DMS79 treated with DMSO at 0.1 percent for 48 hours (cell line): ENCODE measurements at regions not wholly inside any gene's neighbourhood (a gene's known extent, or its start where the extent isn't known, plus 50 kb on each side); places are given as distances from the start of the nearest gene placed in this dataset.

Experiments used
- DNase-seq: peaks from one replicate; lab custom pipeline; 2025; lab: John Stamatoyannopoulos, UW

DNA sequence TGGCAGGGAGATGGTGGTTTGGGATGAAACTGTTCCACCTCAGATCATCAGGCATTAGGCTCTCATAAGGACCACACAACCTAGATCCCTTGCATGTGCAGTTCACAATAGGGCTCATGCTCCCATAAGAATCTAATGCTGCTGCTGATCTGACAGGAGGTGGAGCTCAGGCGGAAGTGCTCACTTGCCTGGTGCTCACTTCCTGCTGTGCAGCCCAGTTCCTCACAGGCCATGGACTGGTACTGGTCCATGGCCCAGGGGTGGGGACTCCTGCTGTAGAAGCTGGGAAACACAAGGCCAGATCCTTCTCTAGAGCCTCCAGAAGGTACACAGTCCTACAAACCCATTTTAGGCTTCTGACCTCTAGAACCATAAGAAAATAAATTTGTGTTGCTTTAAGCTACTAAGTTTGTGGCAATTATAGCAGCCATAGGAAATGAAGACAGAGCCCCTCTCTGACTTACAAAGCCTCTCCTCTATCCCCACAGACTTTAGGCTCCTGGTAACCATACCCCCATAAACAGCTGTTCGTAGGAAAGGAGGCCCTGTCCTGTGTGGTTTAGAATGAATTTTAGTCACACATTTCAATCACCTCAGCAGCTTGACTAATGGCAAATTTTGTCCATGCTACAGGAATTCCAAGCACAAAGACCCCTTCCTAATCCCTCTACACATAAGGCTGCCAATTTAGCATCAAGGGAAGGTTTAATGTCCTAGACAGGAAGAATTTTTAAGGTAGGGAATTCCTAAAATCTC lies 206.1 kb upstream of the PHYHIPL start:
- DNase-seq, result no peak

DNA sequence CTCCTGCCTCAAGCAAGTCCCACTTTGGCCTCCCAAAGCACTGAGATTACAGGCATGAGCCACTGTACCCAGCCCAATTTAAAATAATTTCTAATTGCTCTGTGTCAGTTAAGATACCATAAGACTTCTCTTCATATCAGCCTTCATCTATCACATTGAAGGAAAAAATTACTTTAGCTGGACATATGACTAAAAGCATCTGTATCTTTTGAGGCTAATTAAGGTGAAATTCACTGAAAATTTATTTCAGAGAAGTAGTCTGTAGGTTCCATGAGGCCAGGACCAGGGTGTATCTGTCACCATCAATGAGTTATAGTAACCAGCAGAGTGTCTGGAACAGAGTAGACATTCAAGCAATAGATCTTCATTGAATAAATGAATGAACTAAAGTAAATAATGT lies 205.2 kb upstream of the PHYHIPL start:
- no peak for DNase-seq

DNA sequence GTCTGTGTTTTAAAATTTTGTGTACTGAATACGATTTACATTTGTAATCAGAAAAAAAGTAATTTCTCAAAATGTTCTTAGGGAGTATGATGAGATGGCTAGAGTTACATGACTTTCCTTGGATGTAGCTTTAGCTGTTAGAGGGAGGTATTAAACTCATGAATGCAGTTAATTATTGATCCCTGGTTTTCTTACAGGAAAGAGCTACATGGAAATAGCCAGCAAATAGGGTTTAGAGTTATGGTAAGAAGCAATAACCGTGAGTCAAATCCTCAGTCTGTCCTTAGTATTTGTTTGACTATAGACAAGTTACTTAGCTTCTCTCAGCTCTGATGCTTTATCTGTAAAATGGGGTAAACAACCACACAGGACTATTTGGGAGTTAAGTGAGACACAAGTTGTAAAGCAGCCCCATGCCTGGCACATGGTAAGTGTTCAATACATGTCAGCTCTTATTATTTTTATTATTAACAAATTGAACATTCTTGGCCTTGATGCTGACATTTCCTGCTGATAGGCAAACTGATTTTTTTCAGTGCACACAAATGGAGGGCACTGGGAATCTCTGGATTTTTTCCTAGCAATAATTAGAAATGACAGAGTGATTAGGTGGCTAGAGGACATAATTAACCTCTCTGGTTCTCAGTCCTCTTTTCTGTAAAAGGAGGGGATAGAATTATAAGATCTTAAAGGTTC lies 204.5 kb upstream of the PHYHIPL start:
- no peak for DNase-seq

DNA sequence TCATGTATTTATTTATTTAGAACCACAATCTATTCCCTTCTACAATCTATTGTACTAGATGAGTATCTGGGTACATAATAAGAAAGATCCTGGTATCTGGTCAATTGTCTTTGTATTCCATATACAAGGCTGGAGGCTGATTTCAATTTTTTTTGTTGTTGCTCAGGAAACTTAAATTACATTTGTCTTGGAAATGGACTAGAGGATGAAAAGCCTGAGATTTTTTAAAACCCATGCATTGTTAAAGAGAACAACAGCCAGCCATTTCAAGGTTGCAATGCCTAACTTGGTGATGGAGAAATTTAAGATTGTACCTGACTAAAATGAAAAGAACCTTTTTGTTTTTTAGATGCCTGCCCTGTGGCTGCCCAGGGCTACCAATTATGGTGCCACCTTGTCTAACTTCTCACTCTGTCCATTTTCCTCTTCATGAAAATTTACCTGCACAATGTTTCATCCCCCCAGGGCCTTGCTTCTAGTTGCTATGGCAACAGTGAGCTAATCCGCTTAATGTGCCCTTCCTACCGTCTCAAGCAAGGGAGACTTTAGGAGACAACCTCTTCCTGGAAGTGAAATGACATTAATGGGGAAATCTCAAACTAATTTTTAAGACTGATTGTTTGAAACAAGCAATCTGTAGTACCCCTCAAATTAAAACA lies 203.7 kb upstream of the PHYHIPL start:
- no peak for DNase-seq

DNA sequence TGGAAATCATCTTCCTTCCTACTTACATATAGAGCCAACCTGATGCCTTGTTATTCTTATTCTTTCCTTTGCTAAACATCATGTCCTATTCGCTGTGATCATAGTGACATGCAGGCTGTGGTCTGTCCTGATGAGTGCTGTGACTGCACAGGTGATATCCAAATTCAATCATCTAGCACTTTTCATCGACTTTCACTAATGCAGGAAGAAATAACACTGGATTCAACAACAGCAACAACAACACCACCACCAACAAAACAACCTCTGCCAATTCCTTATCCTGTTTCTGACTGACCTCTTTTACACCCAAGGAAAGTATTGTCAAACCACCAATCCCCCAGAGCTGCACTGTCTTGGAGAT lies 203.2 kb upstream of the PHYHIPL start:
- DNase-seq, result no peak

DNA sequence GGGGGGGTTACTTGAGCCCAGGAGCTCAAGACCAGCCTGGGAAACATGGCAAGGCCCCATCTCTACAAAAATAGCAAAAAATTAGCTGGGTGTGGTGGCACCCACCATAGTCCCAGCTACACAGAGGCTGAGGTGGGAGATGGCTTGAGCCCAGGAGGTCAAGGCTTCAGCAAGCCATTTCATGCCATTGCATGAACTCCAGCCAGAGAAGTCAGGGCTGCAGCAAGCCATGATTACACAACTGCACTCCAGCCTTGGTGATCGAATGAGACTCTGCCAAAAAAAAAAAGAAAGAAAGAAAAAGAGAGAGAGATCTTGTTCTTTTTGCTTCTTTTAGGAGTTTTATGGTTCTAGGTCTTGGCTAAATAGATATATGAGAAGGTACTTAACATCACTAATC lies 200.2 kb upstream of the PHYHIPL start:
- DNase-seq, result no peak

DNA sequence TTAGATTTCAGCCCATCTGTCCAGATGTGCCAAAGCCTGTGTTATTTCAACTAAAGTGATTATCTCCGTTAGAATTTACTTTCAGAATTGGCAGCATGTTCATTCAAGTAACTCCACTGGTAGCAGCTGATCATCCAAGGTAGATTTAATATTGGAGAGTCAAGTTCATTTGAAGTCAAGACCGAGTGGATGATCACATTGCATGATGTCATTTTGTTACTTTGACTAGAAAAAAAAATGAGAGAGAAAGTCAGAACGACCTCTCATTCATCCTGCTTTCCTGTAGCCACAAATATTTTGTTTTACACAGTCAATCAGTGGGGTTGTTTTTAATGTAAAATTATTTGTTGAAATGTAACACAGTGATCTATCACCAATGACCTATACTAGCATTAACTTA lies 196.7 kb upstream of the PHYHIPL start:
- DNase-seq, result no peak

DNA sequence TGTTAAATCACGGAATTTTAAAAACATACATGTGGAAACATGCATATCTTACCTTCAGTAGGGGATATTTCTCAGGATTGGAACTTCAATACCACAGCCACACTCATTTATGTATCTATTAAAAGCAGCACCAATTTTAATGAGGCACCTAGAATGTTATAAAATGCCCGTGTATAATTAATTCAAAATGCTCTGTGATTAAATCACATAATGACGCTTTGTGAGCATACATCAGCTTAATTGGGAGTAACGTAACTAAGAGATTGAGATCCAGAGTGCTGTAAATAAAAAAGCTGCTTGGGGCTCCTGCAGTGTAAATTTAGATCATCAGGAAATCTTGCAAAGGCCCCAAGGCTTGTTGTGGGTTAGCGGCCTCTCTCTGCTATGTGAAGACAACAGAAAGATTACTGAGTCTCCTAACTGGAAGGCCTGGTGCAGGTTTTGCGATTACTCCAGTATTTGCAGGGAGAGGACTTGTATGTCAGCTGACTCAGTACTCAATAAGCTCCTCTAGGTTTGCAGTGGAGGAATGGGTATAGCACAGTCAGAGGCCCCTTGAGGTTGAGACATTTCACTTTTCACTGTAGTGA lies 195.5 kb upstream of the PHYHIPL start:
- no peak for DNase-seq

DNA sequence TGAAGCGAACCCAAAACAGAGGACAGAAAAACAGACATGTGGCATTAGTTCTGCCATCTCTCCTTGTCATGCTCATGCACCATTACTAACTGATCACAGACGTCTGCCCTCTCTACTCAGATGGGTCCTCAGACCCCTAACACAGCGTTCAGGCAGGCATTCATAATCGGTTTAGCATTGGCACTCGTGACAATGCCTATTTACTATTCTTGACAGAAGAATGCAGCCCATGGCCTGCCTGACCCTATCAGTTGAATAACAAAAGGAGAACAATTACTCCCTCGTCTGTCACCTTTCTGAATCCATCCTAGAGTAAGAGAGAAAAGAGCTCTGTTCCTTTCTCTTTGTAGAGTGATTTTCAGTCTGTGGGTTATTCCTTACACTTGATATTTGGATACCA lies 194.6 kb upstream of the PHYHIPL start:
- no peak for DNase-seq

DNA sequence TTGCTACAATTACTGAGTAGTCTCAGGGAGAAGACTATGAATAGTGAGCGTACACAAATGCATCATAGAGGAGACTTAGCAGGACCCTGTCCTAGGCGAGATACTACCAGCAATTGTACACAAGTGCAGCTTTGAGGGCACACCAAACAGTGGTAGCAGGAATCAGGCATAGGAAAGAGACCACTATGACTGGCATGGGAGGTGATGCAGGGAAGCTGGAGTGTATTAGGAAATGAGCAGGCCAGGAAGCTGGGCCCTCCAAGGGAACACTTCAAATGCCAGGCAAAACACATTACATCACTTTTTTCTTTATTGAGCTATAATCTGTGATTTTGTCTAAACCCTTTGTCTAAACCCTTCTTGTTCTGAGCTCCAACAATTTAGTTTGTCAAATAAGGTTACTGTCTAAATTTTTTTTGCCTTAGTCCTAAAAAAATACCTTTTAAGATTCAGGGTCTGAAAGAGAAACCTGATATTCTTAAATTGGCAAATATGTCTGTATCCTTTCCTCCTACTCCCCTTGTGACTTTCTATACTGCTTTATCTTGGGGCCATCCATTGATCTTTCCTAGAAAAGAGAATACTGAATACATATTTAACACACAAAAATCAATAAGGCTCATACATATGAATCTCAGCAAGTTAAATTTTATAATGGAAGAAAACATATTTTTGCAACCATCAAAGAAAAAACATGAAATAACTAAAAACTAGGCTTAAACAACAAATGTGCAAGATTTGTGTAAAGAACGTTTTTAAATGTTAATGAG lies 193.8 kb upstream of the PHYHIPL start:
- DNase-seq, result no peak

DNA sequence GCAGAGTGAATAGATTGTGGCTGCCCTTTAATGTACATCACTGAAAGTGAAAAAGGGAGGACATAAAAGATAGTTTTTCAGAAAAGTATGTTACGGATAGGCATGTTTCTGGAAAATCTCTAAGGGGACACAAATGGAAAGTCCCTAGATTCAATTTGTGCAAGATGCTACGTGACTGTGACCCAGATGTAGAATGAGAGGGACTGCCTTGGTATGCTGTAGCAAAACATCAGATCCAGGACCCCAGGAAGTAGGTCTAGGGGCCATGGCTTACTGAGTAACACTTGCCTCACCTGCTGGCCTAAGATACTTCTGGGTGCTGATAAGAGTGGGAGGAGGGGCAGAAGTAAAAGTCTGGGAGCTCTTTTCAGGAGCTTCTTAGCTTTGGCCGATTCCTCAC lies 191.2 kb upstream of the PHYHIPL start:
- no peak for DNase-seq

DNA sequence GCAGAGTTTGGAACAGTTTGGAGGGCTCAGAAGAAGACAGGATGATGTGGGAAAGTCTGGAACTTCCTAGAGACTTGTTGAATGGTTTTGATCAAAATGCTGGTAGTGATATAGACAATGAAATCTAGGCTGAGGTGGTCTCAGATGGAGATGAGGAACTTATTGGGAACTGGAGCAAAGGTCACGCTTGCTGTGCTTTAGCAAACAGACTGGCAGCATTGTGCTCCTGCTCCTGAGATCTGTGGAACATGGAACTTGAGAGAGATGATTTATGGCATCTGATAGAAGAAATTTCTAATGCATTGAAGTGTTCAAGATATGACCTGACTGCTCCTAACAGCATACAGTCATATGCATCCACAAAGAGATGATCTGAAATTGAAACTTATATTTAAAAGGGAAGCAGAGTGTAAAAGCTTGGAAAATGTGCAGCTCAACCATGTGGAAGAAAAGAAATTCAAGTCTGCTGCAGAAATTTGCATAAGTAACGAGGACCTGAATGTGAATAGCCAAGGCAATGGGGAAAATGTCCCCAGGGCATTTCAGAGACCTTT lies 186.9 kb upstream of the PHYHIPL start:
- DNase-seq, result no peak

DNA sequence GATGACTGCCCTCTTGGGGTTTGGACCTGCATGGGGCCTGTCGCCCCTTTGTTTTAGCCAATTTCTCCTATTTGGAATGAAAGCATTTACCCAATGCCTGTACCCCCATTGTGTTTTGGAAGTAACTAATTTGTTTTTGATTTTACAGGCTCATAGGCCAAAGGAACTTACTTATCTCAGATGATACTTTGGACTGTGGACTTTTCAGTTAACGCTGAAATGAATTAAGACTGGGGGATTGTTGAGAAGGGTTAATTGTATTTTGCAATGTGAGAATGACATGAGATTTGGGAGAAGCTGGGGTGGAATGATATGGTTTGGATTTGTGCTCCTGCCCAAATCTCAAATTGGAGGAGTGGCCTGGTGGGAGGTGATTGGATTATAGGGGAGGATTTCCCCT lies 185.8 kb upstream of the PHYHIPL start:
- no peak for DNase-seq

DNA sequence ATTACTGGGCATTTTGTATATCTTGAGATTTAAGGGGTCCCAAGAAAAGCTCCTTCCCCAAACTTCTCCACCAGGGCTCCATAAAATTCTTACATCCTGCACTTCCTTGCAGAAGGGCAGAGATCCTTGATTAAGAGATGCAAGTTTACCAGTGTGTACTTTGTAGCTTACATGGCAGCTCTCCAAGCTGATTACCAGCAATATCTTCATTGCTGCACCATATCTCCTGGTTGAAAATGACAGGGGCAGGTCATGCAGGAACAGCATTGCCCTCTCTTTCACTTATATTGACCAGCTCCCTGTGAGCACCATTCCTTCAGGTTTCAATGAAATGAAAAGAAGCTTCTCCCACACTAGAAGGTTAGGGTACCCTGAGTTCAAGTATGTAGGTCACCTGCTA lies 184.6 kb upstream of the PHYHIPL start:
- DNase-seq, result no peak

DNA sequence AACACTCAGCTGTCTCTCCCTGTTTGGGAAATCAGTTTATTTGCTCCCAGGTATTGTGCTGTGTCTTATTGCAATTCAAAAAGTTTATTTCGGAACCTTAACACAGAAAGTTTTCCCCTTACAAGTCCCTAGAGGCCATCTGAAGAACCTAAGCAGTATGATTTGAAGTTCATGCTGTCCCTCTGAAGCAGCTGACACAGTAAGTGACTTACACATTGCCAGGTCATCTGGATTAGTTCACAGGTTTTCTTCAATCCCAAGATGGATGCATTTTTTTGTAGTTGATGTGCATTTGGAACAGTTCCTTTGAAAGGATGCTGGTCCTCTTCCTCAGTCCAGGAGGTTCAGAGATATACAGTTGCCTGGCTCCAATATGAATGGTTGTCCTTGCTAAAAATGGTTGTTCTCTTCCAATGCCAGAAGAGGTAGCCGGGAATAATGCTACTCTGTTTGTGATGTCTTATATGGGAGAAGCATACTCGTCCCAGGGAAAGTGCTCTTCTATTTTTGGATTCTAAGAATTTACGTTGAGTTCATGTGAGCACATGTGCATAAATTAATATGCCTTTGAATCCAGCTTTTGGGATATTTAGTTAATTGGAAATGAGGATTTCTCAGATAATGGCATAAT lies 183.5 kb upstream of the PHYHIPL start:
- DNase-seq, result no peak

DNA sequence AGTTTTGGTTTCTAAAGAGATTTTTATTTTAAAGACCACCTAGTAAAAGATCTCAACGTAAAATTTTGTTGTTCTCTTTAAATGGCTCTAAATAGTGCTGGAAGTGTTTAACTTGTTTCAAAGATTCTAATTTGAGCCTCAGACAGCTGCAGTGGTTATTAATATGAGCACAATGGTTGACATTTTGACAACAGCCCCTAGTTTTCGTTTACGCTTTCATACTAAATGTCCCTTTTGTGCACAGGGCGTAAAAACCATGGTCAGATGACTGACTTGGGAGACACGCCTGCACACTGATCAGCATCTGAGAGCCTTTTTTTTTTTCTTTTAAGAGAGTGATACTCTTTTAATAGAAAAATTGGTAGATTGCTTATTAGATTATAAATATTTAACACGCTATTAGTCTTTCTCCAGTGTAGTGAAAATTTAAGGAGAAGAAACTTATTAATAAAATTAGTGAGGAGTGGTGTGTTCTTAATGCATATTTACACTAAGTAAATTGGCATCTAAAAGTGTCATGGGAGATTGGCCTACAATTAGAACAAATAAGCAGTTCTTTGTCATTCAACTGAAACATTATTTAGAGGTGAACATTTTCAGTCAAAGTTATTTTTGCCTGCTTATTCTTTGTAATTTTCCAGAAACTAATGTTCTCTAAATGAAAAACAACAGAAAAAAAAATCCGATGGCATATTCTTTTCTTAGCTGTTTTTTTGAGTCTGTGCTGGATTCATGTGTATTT lies 182.8 kb upstream of the PHYHIPL start:
- DNase-seq, result no peak

DNA sequence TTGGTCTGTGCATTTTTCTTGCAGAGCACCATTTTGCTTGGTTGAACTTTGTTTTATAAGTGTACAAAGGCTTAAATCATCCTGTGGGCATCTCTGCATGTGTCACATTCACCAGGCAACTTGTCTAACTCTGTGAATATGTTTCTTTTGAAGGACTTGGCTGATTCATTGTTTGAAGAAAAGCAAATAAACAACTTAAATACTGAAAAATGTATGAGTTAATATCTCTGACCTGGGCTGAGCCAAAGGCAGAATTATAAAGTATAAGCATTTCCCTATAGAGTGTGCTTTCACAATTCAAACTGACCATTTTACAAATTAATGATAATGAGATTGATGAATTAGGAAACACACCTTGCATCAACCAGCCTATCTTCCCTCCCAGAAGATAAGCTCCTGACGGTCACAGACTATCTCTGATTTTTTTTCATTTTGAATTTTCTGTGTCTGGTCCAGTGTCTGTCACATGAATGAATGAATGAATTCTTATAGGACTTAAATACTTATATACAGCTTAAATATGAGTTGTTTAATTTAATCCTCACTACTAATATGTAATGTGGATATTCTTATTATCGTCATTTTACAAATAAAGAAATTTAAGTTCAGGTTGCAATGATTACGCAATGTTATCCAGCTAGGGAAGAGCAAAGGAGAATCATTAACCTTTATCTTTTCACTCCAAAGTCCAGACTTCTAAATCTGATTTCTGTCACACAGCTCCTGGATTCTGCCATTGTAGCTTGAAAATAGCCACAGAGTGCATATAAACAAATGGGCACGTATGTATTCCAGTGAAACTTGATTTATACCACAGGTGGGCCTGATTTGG lies 182.0 kb upstream of the PHYHIPL start:
- DNase-seq, result no peak

DNA sequence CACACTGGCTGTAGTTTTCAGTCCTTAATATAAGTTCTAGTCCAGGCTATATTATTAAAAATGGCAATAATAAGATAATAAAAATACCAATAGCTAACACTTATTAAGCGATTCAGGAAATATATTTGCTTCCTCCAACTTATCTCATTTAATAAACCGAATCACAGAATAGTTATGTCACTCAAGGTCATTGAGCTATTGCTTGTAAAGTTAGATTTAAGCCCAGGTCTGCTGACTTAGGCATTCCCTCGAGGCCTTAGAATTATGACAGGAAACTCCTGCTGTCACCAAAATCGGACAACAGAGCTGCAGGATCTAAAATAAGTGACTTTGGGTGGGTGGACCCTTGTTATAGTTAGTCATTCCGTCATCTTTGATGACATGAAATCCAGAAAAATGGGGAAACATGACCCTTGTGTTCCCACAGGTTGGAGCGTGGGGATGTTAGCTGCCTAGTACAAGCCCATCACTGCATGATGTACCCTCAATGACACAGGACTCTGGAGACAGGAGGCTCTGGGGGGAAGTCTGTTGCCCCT lies 181.3 kb upstream of the PHYHIPL start:
- DNase-seq, result no peak

DNA sequence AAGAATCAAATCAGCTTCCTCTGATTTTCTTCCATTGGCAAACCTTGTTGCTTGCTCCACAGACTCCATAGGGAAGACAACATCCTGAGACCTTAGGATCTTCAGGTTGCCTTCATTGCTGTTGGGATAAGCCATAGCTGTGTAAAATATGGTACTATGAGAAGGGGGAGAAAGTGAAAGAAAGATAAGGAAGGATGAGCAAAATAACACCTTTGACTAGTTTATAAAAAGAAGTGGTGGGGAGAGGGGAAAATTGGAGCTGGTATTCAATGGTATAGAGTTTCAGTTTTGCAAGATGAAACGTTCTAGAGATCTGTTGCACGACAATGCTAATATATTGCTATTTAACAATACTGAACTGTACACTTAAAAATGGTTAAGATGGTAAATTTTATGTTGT lies 180.4 kb upstream of the PHYHIPL start:
- no peak for DNase-seq

DNA sequence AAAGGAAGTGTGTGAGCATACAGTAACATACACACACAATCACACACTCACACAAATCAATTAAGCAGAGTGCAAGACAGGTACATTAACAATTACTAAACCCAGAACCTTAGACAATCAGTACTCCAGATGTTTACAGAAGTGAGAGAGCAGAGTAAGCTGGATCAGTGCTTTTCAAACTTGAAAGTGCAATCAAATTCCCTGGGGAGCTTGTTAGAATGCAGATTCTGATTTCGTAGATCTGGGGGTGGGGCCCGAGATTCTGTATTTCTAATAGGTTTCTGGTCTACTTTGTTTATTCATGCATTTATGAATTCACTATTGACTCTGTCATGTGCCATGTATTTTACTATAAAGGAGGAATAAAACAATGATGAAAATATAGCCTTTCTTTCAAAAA lies 179.6 kb upstream of the PHYHIPL start:
- no peak for DNase-seq
